Loucy (cell line): ENCODE measurements at regions not wholly inside any gene's neighbourhood (a gene's known extent, or its start where the extent isn't known, plus 50 kb on each side); places are given as distances from the start of the nearest gene placed in this dataset.

Source experiments
- H2AFZ ChIP-seq: fragments of 200-600 bp; sonication (generic); 2 replicates; pipeline ENCODE4 v1.6.0; 2016; ENCODE audit warnings: antibody characterized with exemption, mild to moderate bottlenecking, low read length, moderate library complexity
- H3F3A ChIP-seq: fragments of 200-600 bp; 2 replicates; pipeline ENCODE4 v1.6.0; 2016; ENCODE audit warnings: antibody characterized with exemption, low read depth, mild to moderate bottlenecking
- H3K27me3 ChIP-seq: fragments of 200-600 bp; sonication (generic); 2 replicates; pipeline ENCODE4 v1.6.1; 2014; ENCODE audit warnings: low read length, mild to moderate bottlenecking; ENCODE audit not compliant: insufficient read depth, poor library complexity, severe bottlenecking
- H3K36me3 ChIP-seq: fragments of 200-600 bp; sonication (generic); 2 replicates; pipeline ENCODE4 v1.6.1; 2016; ENCODE audit warnings: low read length; ENCODE audit not compliant: insufficient read depth
- H3K4me1 ChIP-seq: fragments of 200-600 bp; sonication (generic); 2 replicates; pipeline ENCODE4 v1.5.1; 2014; ENCODE audit warnings: low read length, mild to moderate bottlenecking; ENCODE audit not compliant: insufficient read depth, poor library complexity, severe bottlenecking
- H3K4me2 ChIP-seq: fragments of 200-600 bp; sonication (generic); 2 replicates; pipeline ENCODE4 v1.6.0; 2014; ENCODE audit warnings: antibody characterized with exemption, low read length, low read depth, mild to moderate bottlenecking; ENCODE audit not compliant: poor library complexity, severe bottlenecking
- H3K4me3 ChIP-seq: fragments of 200-600 bp; sonication (generic); 2 replicates; pipeline ENCODE4 v1.5.1; 2014; ENCODE audit warnings: low read length, mild to moderate bottlenecking, mixed read lengths; ENCODE audit not compliant: poor library complexity, severe bottlenecking
- H3K79me2 ChIP-seq: fragments of 200-600 bp; sonication (generic); 2 replicates; pipeline ENCODE4 v1.6.1; 2014; ENCODE audit warnings: low read length; ENCODE audit not compliant: insufficient read depth
- H3K9ac ChIP-seq: fragments of 200-600 bp; sonication (generic); 2 replicates; pipeline ENCODE4 v1.6.0; 2014; ENCODE audit warnings: mild to moderate bottlenecking, low read depth, low read length, moderate library complexity; ENCODE audit not compliant: poor library complexity, severe bottlenecking
- H3K9me2 ChIP-seq: fragments of 200-600 bp; sonication (generic); replicated peaks from 2 replicates; pipeline ENCODE4 v1.6.1; 2016; ENCODE audit warnings: low read depth, low read length, mixed read lengths
- H3K9me3 ChIP-seq: fragments of 200-600 bp; sonication (generic); 2 replicates; pipeline ENCODE4 v1.6.1; 2014; ENCODE audit warnings: mild to moderate bottlenecking, antibody characterized with exemption, low read length, low read depth; ENCODE audit not compliant: insufficient read depth
- H4K20me1 ChIP-seq: fragments of 200-600 bp; sonication (generic); 2 replicates; pipeline ENCODE4 v1.6.0; 2014; ENCODE audit warnings: antibody characterized with exemption, low read length, mild to moderate bottlenecking; ENCODE audit not compliant: insufficient read depth, poor library complexity, severe bottlenecking
- CTCF ChIP-seq: fragments of 200-600 bp; sonication (generic); conservative IDR thresholded peaks from 2 replicates; pipeline ENCODE4 v1.5.1; 2014; ENCODE audit warnings: mild to moderate bottlenecking, antibody characterized with exemption, low read length
- EZH2phosphoT487 ChIP-seq: fragments of 200-600 bp; IDR thresholded peaks from 2 replicates; pipeline ENCODE4 v1.6.1; 2018; ENCODE audit warnings: antibody characterized with exemption, mild to moderate bottlenecking, moderate library complexity, borderline replicate concordance

GRCh38 chr5:5025774-5026408 is 114.2 kb upstream of the ADAMTS16 start:
- peak overlapping the region; percentile 43; the same call in 1 of the 2 replicates for H2AFZ ChIP-seq
- no peaks in the 10 kb centered on the region for H3K79me2 ChIP-seq
- no peaks in the 10 kb centered on the region for H3K9me3 ChIP-seq
- no peaks in the 10 kb centered on the region for H3K36me3 ChIP-seq
- H3K4me3 ChIP-seq = peak overlapping the region; percentile 43
- H3K9me2 ChIP-seq = no peaks in the 10 kb centered on the region
- TF ChIP-seq CTCF = no peak
- TF ChIP-seq EZH2phosphoT487 = no peak
- no peaks in the 10 kb centered on the region for H4K20me1 ChIP-seq
- peak overlapping the region; percentile 40 for H3K4me2 ChIP-seq
- H3F3A ChIP-seq = no peaks in the 10 kb centered on the region
- H3K9ac ChIP-seq = no peak overlapping the region
- no peaks in the 10 kb centered on the region for H3K4me1 ChIP-seq
- no peaks in the 10 kb centered on the region for H3K27me3 ChIP-seq

- no peak overlapping the region for H3K4me2 ChIP-seq
- H2AFZ ChIP-seq = no peak overlapping the region
- H3K36me3 ChIP-seq = no peaks in the 10 kb centered on the region
- H3K79me2 ChIP-seq = no peaks in the 10 kb centered on the region
- no peaks in the 10 kb centered on the region for H3K9me3 ChIP-seq
- TF ChIP-seq CTCF (no peak), EZH2phosphoT487 (no peak)
- H3K9ac ChIP-seq = no peak overlapping the region
- no peaks in the 10 kb centered on the region for H3K4me1 ChIP-seq
- no peaks in the 10 kb centered on the region for H3F3A ChIP-seq
- no peaks in the 10 kb centered on the region for H4K20me1 ChIP-seq
- H3K27me3 ChIP-seq = no peaks in the 10 kb centered on the region
- H3K4me3 ChIP-seq = no peak overlapping the region
- H3K9me2 ChIP-seq = no peaks in the 10 kb centered on the region
Observed at GRCh38 chr5:5026409-5026785, 113.7 kb upstream of the ADAMTS16 start.

DNA sequence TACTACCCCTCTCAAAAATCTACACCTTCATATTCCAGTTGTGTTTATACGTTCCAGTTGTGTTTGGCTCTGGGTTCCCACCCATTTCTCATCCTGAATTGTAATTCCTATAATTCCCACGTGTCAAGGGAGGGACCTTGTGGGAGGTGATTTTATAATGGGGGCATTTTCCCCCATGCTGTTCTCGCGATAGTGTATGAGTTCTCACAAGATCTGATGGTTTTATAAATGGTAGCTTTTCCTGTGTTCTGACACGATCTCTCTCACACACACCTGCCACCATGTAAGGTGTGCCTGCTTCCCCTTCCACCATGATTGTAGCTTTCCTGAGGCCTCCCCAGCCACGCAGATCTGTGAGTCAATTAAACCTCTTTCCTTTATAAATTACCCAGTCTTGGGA is 108.5 kb upstream of the ADAMTS16 start:
- no peaks in the 10 kb centered on the region; the same call in 1 of the 2 replicates for H3K9me3 ChIP-seq
- TF ChIP-seq EZH2phosphoT487 (no peak), CTCF (no peak)
- no peak overlapping the region for H3K4me3 ChIP-seq
- no peaks in the 10 kb centered on the region for H3K9me2 ChIP-seq
- no peaks in the 10 kb centered on the region for H3K4me1 ChIP-seq
- no peak overlapping the region for H3K9ac ChIP-seq
- H3K4me2 ChIP-seq = no peak overlapping the region
- no peaks in the 10 kb centered on the region for H3F3A ChIP-seq
- H3K27me3 ChIP-seq = no peaks in the 10 kb centered on the region
- no peaks in the 10 kb centered on the region for H3K79me2 ChIP-seq
- no peak overlapping the region for H2AFZ ChIP-seq
- H3K36me3 ChIP-seq = no peaks in the 10 kb centered on the region
- H4K20me1 ChIP-seq = no peaks in the 10 kb centered on the region
